Left ventricle myocardium superior (tissue), 1 donor: ENCODE measurements at regions not wholly inside any gene's neighbourhood (a gene's known extent, or its start where the extent isn't known, plus 50 kb on each side); places are given as distances from the start of the nearest gene placed in this dataset.
A peak's percentile ranks its signal among the peaks of the same experiment; 100 is the strongest.

ENCODE experiments used
- ATAC-seq: fragments of 200-7000 bp; cut with Tn5 transposase; one replicate; pipeline ENCODE4 v1.9.1; 2020; ENCODE audit warnings: mild to moderate bottlenecking, moderate library complexity
- DNase-seq: peaks from one replicate; pipeline ENCODE4 v3.0.0-alpha.2; 2020
- intact Hi-C: fragments of 100-400 bp; cut with micrococcal nuclease; formaldehyde crosslinking; loops from one replicate; pipeline ENCODE4 v1.11.0; 2022
- donor health status: DM: no; HTN: yes; CAD: no; lungs with severe emphysema.

- intact Hi-C loops: no loop called here
- no peak for DNase-seq
- ATAC-seq: no peak
These were observed 88.3 kb upstream of the CCDC112 start for GRCh38 chr5:115384587-115385375.

GRCh38 chr5:115382989-115383388 is 86.5 kb upstream of the CCDC112 start:
- intact Hi-C loops: no loop called here
- ATAC-seq (no peak), DNase-seq (no peak)

- intact Hi-C loops: loop anchor here (2.0 kb wide), 1 partner anchor 79 kb away; no protein-coding TSS in a partner anchor
- ATAC-seq (no peak), DNase-seq (no peak)
These were observed 85.6 kb upstream of the CCDC112 start for GRCh38 chr5:115381911-115382662.

- no peak for ATAC-seq
- DNase-seq: no peak
- intact Hi-C loops: loop anchor here (2.0 to 10.0 kb wide), 4 partner anchors 43 to 193 kb away; no protein-coding TSS in a partner anchor
These were observed 83.3 kb upstream of the CCDC112 start for GRCh38 chr5:115379622-115380344.

GRCh38 chr5:115378754-115379153 is 82.3 kb upstream of the CCDC112 start:
- intact Hi-C loops: loop anchor here (5.0 to 10.0 kb wide), 3 partner anchors 44 to 194 kb away; no protein-coding TSS in a partner anchor
- ATAC-seq: no peak
- no peak for DNase-seq

GRCh38 chr5:115377468-115378217 is 81.2 kb upstream of the CCDC112 start:
- intact Hi-C loops: loop anchor here (5.0 to 10.0 kb wide), 3 partner anchors 45 to 195 kb away; no protein-coding TSS in a partner anchor
- DNase-seq: no peak

GRCh38 chr5:115375893-115376292 is 79.4 kb upstream of the CCDC112 start:
- peak; percentile 45 for DNase-seq
- ATAC-seq: peak; percentile 91
- intact Hi-C loops: loop anchor here (5.0 to 10.0 kb wide), 3 partner anchors 46 to 196 kb away; no protein-coding TSS in a partner anchor

More at GRCh38 chr5:115377468-115378217, 81.2 kb upstream of the CCDC112 start:
- ATAC-seq: peak; percentile 70

GRCh38 chr5:115374057-115374775 is 77.8 kb upstream of the CCDC112 start:
- intact Hi-C loops: loop anchor here (10.0 kb wide), 1 partner anchor 59 kb away; no protein-coding TSS in a partner anchor
- ATAC-seq (no peak), DNase-seq (no peak)

GRCh38 chr5:115372146-115372545 is 75.7 kb upstream of the CCDC112 start:
- no peak for ATAC-seq
- intact Hi-C loops: loop anchor here (10.0 kb wide), 1 partner anchor 57 kb away; no protein-coding TSS in a partner anchor
- no peak for DNase-seq

- intact Hi-C loops: loop anchor here (10.0 kb wide), 1 partner anchor 55 kb away; no protein-coding TSS in a partner anchor
- DNase-seq (no peak), ATAC-seq (no peak)
These were observed 73.1 kb upstream of the CCDC112 start for GRCh38 chr5:115369430-115370144.

GRCh38 chr5:115366223-115366622 is 69.8 kb upstream of the CCDC112 start:
- intact Hi-C loops: no loop called here
- DNase-seq: no peak
- ATAC-seq: peak; percentile 88

- no peak for ATAC-seq
- intact Hi-C loops: no loop called here
- no peak for DNase-seq
These were observed 67.4 kb upstream of the CCDC112 start for GRCh38 chr5:115363879-115364278.

GRCh38 chr5:115360046-115360685 is 63.7 kb upstream of the CCDC112 start:
- no peak for ATAC-seq
- DNase-seq: no peak
- intact Hi-C loops: no loop called here

GRCh38 chr5:115355767-115356381 is 59.4 kb upstream of the CCDC112 start:
- DNase-seq (no peak), ATAC-seq (no peak)
- intact Hi-C loops: no loop called here

- intact Hi-C loops: no loop called here
- ATAC-seq: no peak
- no peak for DNase-seq
These were observed 58.6 kb upstream of the CCDC112 start for GRCh38 chr5:115355095-115355494.

- ATAC-seq: no peak
- intact Hi-C loops: no loop called here
- DNase-seq: no peak
These were observed 57.8 kb upstream of the CCDC112 start for GRCh38 chr5:115354246-115354645.
